Skeletal muscle tissue (tissue), 3 donors: ENCODE measurements at regions not wholly inside any gene's neighbourhood (a gene's known extent, or its start where the extent isn't known, plus 50 kb on each side); places are given as distances from the start of the nearest gene placed in this dataset.

ENCODE experiments used
- H3K27ac ChIP-seq: one replicate; pipeline ENCODE4 v1.7.0; 2013; ENCODE audit warnings: mild to moderate bottlenecking, low read depth, low read length, inconsistent platforms
- H3K27me3 ChIP-seq, 3 donors: one replicate each; pipeline ENCODE4 v1.7.0; 2013; ENCODE audit warnings: low read length in 3 of 3; ENCODE audit not compliant: control insufficient read depth in 3 of 3, insufficient read depth in 3 of 3
- H3K36me3 ChIP-seq, 3 donors: one replicate each; pipeline ENCODE4 v1.7.0; 2013; ENCODE audit warnings: low read length in 3 of 3; ENCODE audit not compliant: control insufficient read depth in 3 of 3, insufficient read depth in 3 of 3
- H3K4me1 ChIP-seq, 3 donors: one replicate each; pipeline ENCODE4 v1.7.0; 2013; ENCODE audit warnings: low read length in 3 of 3, mild to moderate bottlenecking in 3 of 3; ENCODE audit not compliant: control insufficient read depth in 3 of 3, insufficient read depth in 3 of 3
- H3K4me3 ChIP-seq, 3 donors: one replicate each; pipeline ENCODE4 v1.7.0; 2013; ENCODE audit warnings: low read length in 3 of 3
- H3K9ac ChIP-seq, 3 donors: one replicate each; pipeline ENCODE4 v1.7.0; 2013; ENCODE audit warnings: low read length in 3 of 3, mild to moderate bottlenecking in 3 of 3, moderate library complexity in 2 of 3, low read depth in 1 of 3
- H3K9me3 ChIP-seq, 3 donors: one replicate each; pipeline ENCODE4 v1.7.0; 2013; ENCODE audit warnings: low read length in 3 of 3; ENCODE audit not compliant: control insufficient read depth in 3 of 3
- donor health status: Osteomylitis.

DNA sequence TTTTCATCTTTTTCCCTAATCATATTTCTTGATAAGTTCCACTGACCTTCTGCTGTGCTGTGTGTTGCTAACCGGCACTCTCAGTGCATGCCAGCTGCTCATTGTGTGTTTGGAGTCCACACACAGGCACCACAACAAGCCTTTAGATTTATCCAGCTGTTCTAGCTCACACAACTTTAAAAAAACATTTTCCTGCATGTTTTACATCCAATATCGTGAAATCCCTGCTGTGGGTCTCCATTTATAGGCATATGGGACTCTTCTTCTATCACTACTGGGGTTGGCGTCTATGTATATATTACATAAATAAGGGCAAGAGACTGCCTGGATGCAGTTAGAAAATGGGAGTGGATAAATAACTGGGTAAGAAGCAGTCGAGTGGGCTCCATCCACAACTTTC lies 183.6 kb upstream of the ADARB2 start:
- no peaks in the 10 kb centered on the region for H3K27me3 ChIP-seq
- H3K9ac ChIP-seq: no peak overlapping the region
- H3K9me3 ChIP-seq: no peaks in the 10 kb centered on the region
- no peaks in the 10 kb centered on the region for H3K36me3 ChIP-seq
- no peak overlapping the region for H3K4me3 ChIP-seq
- no peak overlapping the region for H3K27ac ChIP-seq
- H3K4me1 ChIP-seq: no peaks in the 10 kb centered on the region

DNA sequence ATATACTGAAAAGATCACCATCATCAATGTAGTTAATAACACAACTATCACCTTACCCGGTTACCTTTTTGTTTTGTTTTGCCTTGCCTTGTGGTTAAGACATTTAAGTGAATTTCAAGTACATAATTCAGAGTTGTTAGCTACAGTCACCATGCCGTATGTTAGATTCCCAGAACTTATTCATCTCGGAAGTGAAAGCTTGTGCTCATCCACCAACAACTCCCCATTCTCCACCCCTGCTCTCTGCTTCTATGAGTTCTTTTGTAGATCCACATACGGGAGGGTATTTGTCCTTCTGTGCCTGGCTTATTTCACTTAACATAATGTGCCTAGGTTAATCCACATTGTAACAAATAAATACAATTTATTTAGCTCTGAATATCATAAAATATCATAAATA lies 182.8 kb upstream of the ADARB2 start:
- no peaks in the 10 kb centered on the region for H3K4me1 ChIP-seq
- no peaks in the 10 kb centered on the region for H3K27me3 ChIP-seq
- H3K27ac ChIP-seq: no peak overlapping the region
- no peak overlapping the region for H3K4me3 ChIP-seq
- H3K9me3 ChIP-seq: no peaks in the 10 kb centered on the region
- no peaks in the 10 kb centered on the region for H3K36me3 ChIP-seq
- H3K9ac ChIP-seq: no peak overlapping the region

DNA sequence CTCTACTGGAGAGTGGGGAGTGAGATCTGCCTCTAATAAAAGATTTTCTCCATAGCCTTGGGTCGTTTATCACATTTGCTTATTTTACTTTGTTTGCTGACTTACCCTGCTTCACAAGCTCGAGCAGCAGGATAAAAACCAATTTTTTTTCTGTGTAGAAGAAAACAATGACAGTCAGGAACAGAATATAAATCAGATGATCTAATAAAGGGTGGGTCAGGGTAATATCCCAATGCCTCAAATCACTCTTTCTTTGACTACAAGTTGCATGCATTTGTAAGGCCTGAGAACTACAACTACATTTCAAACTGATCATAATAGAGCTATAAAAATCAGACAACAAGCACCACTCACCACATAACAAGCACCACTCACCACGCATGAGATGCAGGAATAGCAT lies 174.4 kb upstream of the ADARB2 start:
- H3K9ac ChIP-seq: no peak overlapping the region
- H3K4me3 ChIP-seq: no peak overlapping the region
- H3K9me3 ChIP-seq: peaks cover 0 to 3% (median 2%) of the 10 kb centered on the region in 3 donors
- no peak overlapping the region for H3K27ac ChIP-seq
- no peaks in the 10 kb centered on the region for H3K36me3 ChIP-seq
- H3K27me3 ChIP-seq: no peaks in the 10 kb centered on the region
- H3K4me1 ChIP-seq: no peaks in the 10 kb centered on the region

DNA sequence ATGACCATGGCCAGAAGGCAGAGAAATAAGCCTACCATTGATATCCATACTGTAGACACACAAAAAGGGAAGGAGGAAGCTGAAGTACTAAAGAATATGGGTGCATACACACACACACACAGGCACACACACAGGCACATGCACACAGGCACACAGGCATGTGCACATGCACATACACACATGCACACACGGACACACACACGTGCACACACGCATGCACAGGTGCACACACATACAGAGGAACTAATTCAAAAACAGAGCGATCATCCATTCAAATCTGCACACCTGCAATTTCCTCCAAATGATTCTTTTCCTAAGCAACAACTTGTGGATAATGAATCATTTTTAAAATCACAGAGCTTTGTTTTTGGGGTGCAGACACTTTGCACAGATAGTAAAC lies 166.7 kb upstream of the ADARB2 start:
- H3K9ac ChIP-seq: no peak overlapping the region
- H3K9me3 ChIP-seq: peaks cover 0 to 3% (median 2%) of the 10 kb centered on the region in 3 donors
- no peaks in the 10 kb centered on the region for H3K36me3 ChIP-seq
- H3K4me1 ChIP-seq: no peaks in the 10 kb centered on the region
- H3K4me3 ChIP-seq: no peak overlapping the region
- no peak overlapping the region for H3K27ac ChIP-seq
- H3K27me3 ChIP-seq: no peaks in the 10 kb centered on the region

DNA sequence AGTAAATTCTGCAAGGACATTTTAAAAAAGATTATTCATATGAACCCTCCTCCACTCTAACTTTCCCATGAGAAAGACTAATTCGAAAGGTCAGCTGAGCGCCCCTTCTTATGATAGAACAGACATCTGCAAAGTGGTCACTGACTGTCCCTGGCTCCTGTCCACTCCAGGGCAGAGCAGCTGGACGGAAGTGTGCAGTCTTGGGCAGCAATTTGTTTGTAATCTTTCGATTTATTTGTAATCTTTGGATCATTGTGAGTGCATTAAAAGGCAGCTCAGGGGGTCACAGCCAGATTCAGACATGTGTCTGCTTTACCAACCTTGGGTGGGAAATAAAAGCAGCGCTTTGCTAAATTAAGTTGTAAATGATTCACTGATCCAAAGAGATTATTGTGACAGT lies 158.8 kb upstream of the ADARB2 start:
- Histone ChIP-seq H3K27ac (no peak overlapping the region), H3K36me3 (no peaks in the 10 kb centered on the region), H3K9me3 (peaks cover 0 to 5% (median 1%) of the 10 kb centered on the region in 3 donors), H3K27me3 (no peaks in the 10 kb centered on the region), H3K4me1 (no peaks in the 10 kb centered on the region), H3K4me3 (no peak overlapping the region), H3K9ac (no peak overlapping the region)

DNA sequence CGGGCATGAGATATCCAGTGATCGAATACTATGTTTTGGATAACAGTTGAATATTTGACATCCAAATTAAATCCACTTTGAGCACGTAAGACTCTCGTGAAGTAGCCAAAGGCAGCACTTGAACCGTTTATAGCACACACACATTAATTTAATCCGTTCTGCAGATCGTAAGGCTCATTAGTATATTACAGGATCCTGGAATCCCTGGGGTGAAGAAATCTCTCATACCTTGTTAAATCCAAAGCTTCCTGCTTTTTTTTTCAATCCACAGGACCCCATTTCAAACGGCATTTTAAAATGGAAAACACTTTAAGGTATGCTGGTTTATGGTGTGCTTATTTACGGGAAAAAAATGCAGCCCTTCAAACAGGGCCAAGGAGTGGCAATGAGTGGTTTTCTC lies 158.4 kb upstream of the ADARB2 start:
- Histone ChIP-seq H3K27ac (no peak overlapping the region), H3K4me1 (no peaks in the 10 kb centered on the region), H3K27me3 (no peaks in the 10 kb centered on the region), H3K4me3 (no peak overlapping the region), H3K36me3 (no peaks in the 10 kb centered on the region), H3K9me3 (peaks cover 0 to 5% (median 0%) of the 10 kb centered on the region in 3 donors), H3K9ac (no peak overlapping the region)

DNA sequence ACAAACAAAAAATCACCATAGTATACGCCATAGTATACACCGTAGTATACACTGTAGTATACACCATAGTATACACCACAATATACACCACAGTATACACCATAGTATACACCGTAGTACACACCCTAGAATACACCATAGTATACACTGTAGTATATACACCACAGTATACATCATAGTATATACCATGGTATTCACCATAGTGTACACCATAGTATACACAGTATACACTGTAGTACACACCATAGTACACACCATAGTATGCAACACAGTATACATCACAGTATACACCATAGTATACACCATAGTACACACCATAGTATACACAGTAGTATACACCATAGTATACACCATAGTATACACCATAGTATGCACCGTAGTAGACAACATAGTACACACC lies 157.6 kb upstream of the ADARB2 start:
- Histone ChIP-seq H3K9me3 (peaks cover 0 to 5% (median 0%) of the 10 kb centered on the region in 3 donors), H3K4me3 (no peak overlapping the region), H3K27me3 (no peaks in the 10 kb centered on the region), H3K36me3 (no peaks in the 10 kb centered on the region), H3K9ac (no peak overlapping the region), H3K4me1 (no peaks in the 10 kb centered on the region), H3K27ac (no peak overlapping the region)

DNA sequence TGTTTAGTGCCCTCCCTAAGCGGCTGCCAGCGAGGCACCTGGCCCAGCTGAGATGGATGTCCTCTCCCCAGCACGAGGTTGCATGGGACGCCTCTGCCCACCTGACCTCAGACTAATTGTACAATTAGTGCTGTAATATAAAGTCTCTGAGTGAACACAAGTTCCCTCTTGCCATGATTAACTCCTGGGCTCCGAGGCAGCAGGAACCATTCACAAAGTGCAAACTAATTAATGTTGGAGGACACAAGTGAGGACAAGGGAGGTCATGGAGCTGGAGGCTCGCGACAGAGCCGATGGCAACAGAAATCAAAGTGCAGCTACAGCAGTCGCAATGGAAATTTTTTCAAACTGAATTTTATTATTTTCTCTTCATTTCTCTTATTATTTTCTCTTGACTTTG lies 156.6 kb upstream of the ADARB2 start:
- Histone ChIP-seq H3K36me3 (no peaks in the 10 kb centered on the region), H3K4me1 (no peaks in the 10 kb centered on the region), H3K9ac (no peak overlapping the region), H3K27me3 (no peaks in the 10 kb centered on the region), H3K27ac (no peak overlapping the region), H3K4me3 (no peak overlapping the region), H3K9me3 (peaks cover 0 to 5% (median 0%) of the 10 kb centered on the region in 3 donors)

DNA sequence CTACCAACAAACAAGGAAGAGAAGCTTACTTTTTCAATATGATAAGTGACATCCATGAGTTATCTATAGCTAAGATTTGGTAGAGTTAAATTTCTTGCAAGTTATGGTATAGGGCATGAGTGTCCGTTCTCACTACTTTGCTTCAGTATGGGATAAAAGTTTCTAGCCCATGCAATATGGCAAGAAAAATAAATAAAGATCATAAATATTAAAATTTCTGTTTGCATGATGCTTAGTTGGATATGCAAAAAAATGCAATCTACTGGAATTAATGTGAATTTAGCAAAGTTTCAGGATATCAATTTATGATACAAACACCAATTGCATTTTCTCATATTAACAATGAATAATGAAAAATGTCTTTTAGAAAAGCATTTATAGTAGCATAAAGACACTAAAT lies 148.7 kb upstream of the ADARB2 start:
- Histone ChIP-seq H3K9me3 (peaks cover 0 to 8% (median 4%) of the 10 kb centered on the region in 3 donors), H3K27me3 (no peaks in the 10 kb centered on the region), H3K4me1 (no peaks in the 10 kb centered on the region), H3K9ac (no peak overlapping the region), H3K27ac (no peak overlapping the region), H3K36me3 (no peaks in the 10 kb centered on the region), H3K4me3 (no peak overlapping the region)

DNA sequence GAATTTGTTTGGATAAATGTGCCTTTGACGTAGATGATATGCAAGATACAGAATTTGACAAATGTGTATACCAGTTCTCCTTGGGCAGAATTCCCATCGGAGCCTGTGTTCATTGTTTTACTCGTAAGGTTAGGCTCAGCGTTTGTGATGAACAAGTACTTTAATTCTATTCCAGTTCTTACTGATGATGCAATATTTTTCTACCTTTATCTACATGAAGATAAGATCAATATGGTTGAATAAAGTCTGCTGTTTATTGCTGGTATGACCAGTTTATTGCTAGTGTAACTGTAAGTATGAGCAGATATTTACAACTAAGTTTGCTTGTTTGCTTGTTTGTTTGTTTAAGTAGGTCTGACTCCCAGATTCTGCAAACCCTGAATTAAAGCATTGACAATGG lies 145.4 kb upstream of the ADARB2 start:
- no peaks in the 10 kb centered on the region for H3K4me1 ChIP-seq
- H3K27me3 ChIP-seq: no peaks in the 10 kb centered on the region
- peaks cover 0 to 5% (median 4%) of the 10 kb centered on the region in 3 donors for H3K9me3 ChIP-seq
- no peak overlapping the region for H3K27ac ChIP-seq
- no peak overlapping the region for H3K9ac ChIP-seq
- no peak overlapping the region for H3K4me3 ChIP-seq
- H3K36me3 ChIP-seq: no peaks in the 10 kb centered on the region

DNA sequence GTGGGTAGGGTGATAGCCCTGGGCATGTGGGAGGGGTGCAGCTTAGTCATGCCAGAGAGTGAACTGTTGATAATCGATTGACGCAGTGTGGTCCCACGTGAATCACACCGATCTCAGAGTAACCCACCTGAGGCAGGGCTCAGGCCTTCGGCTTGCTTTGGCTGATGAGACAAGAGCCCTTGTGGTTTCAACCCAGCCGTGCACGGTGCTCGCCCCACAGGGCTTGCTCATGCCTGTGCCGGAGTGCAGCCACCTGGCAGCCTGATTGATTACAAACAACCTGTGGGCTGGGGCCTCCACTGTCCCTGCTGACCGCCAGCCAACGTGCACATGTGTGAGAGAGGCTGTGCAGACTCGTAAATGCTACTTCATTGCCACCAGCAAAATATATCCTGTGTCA lies 144.9 kb upstream of the ADARB2 start:
- no peak overlapping the region for H3K4me3 ChIP-seq
- H3K9me3 ChIP-seq: peaks cover 0 to 5% (median 4%) of the 10 kb centered on the region in 3 donors
- H3K27me3 ChIP-seq: no peaks in the 10 kb centered on the region
- no peaks in the 10 kb centered on the region for H3K4me1 ChIP-seq
- no peak overlapping the region for H3K9ac ChIP-seq
- no peak overlapping the region for H3K27ac ChIP-seq
- no peaks in the 10 kb centered on the region for H3K36me3 ChIP-seq
